Neural cell (in vitro differentiated cells): ENCODE measurements at regions not wholly inside any gene's neighbourhood (a gene's known extent, or its start where the extent isn't known, plus 50 kb on each side); places are given as distances from the start of the nearest gene placed in this dataset.
"Not testable (repeated sequence)": the region's sequence is repeated elsewhere in the genome, so short reads cannot be mapped to it uniquely, and the experiment has no call there.

ENCODE experiments used
- EZH2 ChIP-seq: fragments of 200-600, 300-800 bp; shearing (Covaris generic), sonication (generic); IDR thresholded peaks from 2 replicates; pipeline ENCODE4 v1.6.1; 2014; ENCODE audit warnings: antibody characterized with exemption, low read length, borderline replicate concordance, mild to moderate bottlenecking; ENCODE audit not compliant: insufficient read depth, poor library complexity, severe bottlenecking
- RAD21 ChIP-seq: fragments of 450-650 bp; conservative IDR thresholded peaks from 2 replicates; pipeline ENCODE4 v1.6.1; 2014; ENCODE audit warnings: antibody characterized with exemption, mild to moderate bottlenecking, moderate library complexity
- TAF1 ChIP-seq: IDR thresholded peaks from 2 replicates; pipeline ENCODE4 v1.6.1; 2012; ENCODE audit warnings: low read depth
- TF ChIP-seq, protein P1 (sequence below): fragments of 450-650 bp; IDR thresholded peaks from 2 replicates; pipeline ENCODE4 v1.5.1; 2014; ENCODE audit warnings: antibody characterized with exemption, mild to moderate bottlenecking, moderate library complexity; ENCODE audit not compliant: poor library complexity, severe bottlenecking

GRCh38 chr5:21336478-21336877 lies 1348.5 kb upstream of the CDH18 start:
- TF ChIP-seq, protein P1, sequence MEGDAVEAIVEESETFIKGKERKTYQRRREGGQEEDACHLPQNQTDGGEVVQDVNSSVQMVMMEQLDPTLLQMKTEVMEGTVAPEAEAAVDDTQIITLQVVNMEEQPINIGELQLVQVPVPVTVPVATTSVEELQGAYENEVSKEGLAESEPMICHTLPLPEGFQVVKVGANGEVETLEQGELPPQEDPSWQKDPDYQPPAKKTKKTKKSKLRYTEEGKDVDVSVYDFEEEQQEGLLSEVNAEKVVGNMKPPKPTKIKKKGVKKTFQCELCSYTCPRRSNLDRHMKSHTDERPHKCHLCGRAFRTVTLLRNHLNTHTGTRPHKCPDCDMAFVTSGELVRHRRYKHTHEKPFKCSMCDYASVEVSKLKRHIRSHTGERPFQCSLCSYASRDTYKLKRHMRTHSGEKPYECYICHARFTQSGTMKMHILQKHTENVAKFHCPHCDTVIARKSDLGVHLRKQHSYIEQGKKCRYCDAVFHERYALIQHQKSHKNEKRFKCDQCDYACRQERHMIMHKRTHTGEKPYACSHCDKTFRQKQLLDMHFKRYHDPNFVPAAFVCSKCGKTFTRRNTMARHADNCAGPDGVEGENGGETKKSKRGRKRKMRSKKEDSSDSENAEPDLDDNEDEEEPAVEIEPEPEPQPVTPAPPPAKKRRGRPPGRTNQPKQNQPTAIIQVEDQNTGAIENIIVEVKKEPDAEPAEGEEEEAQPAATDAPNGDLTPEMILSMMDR: not testable (repeated sequence)
- TF ChIP-seq RAD21, TAF1, EZH2: not testable (repeated sequence)
